Tongue (tissue), 1 donor: ENCODE measurements at regions not wholly inside any gene's neighbourhood (a gene's known extent, or its start where the extent isn't known, plus 50 kb on each side); places are given as distances from the start of the nearest gene placed in this dataset.
A peak's percentile ranks its signal among the peaks of the same experiment; 100 is the strongest.
"Not testable (repeated sequence)": the region's sequence is repeated elsewhere in the genome, so short reads cannot be mapped to it uniquely, and the experiment has no call there.

ENCODE experiments used
- DNase-seq: peaks from one replicate; pipeline ENCODE4 v3.0.0-alpha.2; 2015

GRCh38 chr11:87970762-87971161 is 204.5 kb downstream of the RAB38 start:
- DNase-seq, result no peak

- no peak for DNase-seq
Observed at GRCh38 chr11:87967459-87967858, 207.8 kb downstream of the RAB38 start.

GRCh38 chr11:87966694-87967093 is 208.5 kb downstream of the RAB38 start:
- peak; percentile 75 for DNase-seq

- DNase-seq, result peak; percentile 2
Observed at GRCh38 chr11:87966216-87966615, 209.0 kb downstream of the RAB38 start.

- no peak for DNase-seq
Observed at GRCh38 chr11:87961606-87962005, 213.6 kb downstream of the RAB38 start.

GRCh38 chr11:87957961-87958360 is 217.3 kb downstream of the RAB38 start:
- no peak for DNase-seq

GRCh38 chr11:87954476-87954875 is 220.8 kb downstream of the RAB38 start:
- DNase-seq, result no peak

GRCh38 chr11:87942786-87943185 is 232.5 kb downstream of the RAB38 start:
- peak; percentile 2 for DNase-seq

GRCh38 chr11:87934182-87934581 is 241.1 kb downstream of the RAB38 start:
- DNase-seq, result no peak

- DNase-seq, result peak; percentile 1
Observed at GRCh38 chr11:87926250-87926970, 248.8 kb downstream of the RAB38 start.

GRCh38 chr11:87924125-87924524 is 251.1 kb downstream of the RAB38 start:
- no peak for DNase-seq

GRCh38 chr11:87917111-87917510 is 258.1 kb downstream of the RAB38 start:
- no peak for DNase-seq

GRCh38 chr11:87909178-87909577 is 266.1 kb downstream of the RAB38 start:
- no peak for DNase-seq

GRCh38 chr11:87908086-87908485 is 267.2 kb downstream of the RAB38 start:
- DNase-seq, result peak; percentile 1

- DNase-seq, result no peak
Observed at GRCh38 chr11:87903345-87903744, 271.9 kb downstream of the RAB38 start.

GRCh38 chr11:87901341-87901740 is 273.9 kb downstream of the RAB38 start:
- no peak for DNase-seq

GRCh38 chr11:87897921-87898320 is 277.3 kb downstream of the RAB38 start:
- DNase-seq, result no peak

GRCh38 chr11:87897071-87897470 is 278.2 kb downstream of the RAB38 start:
- no peak for DNase-seq

GRCh38 chr11:87894961-87895360 is 280.3 kb downstream of the RAB38 start:
- DNase-seq, result no peak

- DNase-seq, result no peak
Observed at GRCh38 chr11:87892291-87892690, 283.0 kb downstream of the RAB38 start.

GRCh38 chr11:87889126-87889525 is 286.1 kb downstream of the RAB38 start:
- peak; percentile 26 for DNase-seq

GRCh38 chr11:87885084-87885483 is 290.2 kb downstream of the RAB38 start:
- DNase-seq, result not testable (repeated sequence)

- DNase-seq, result peak; percentile 2
Observed at GRCh38 chr11:87879118-87879517, 296.1 kb downstream of the RAB38 start.

GRCh38 chr11:87878373-87878825 is 296.8 kb downstream of the RAB38 start:
- DNase-seq, result peak; percentile 54

GRCh38 chr11:87871056-87871455 is 304.2 kb downstream of the RAB38 start:
- DNase-seq, result no peak
